ENCODE measurements at regions not wholly inside any gene's neighbourhood (a gene's known extent, or its start where the extent isn't known, plus 50 kb on each side); places are given as distances from the start of the nearest gene placed in this dataset.

DNA sequence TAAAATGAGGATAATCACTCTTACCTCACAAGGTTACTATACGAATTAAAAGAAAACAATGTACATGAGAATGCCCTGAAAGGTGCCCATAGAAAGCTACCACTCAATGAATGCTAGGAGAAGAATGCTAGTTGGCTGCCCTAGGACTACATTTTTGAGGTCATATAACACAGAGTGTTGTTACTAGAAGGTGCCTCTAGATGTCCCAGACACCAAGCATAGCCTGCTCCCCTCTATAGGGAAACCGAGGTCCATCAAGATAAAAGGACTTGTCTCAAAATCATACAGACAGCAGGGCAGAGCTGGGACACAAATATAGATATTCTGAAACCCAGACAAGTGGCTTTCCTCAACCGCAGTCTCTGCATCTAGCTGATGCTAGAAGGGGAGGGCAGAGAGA, 147.0 kb upstream of the ARHGEF9 start:
- no peak overlapping the region for H3K4me3 ChIP-seq (ENCODE audit: low read depth, low read length)
- no peaks in the 10 kb centered on the region for H3K27me3 ChIP-seq
- DNase-seq = no peak
- no peaks in the 10 kb centered on the region for H3K9me3 ChIP-seq
- H3K36me3 ChIP-seq = no peaks in the 10 kb centered on the region
- no peaks in the 10 kb centered on the region for H3K4me1 ChIP-seq
- no peak for TF ChIP-seq CTCF (IDR thresholded peaks at IDR 0.05; ENCODE audit: low read depth, low read length)

DNA sequence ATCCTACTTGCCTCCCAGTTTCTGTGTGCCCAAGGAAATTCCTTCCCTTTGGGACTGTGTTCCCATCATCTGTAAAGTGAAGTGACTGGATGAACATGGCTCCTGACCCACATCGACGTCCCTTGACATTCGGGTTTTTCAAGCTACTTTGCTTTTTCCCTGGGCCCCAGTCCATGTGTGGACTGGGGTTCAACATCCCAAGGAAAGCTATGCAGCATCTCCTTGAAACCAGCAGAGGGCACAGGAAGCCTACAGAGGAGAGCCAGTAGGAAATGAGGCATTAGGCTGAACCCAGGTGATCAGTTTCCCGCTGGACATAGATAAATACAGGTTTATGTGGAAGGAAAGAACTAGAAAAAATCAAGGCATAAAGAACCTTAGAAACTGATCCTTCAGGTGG, 145.1 kb upstream of the ARHGEF9 start:
- Histone ChIP-seq H3K36me3 (no peaks in the 10 kb centered on the region), H3K27me3 (no peaks in the 10 kb centered on the region), H3K4me1 (no peaks in the 10 kb centered on the region), H3K9me3 (no peaks in the 10 kb centered on the region), H3K4me3 (ENCODE audit: low read depth, low read length) (no peak overlapping the region)
- DNase-seq = no peak
- peak; percentile 14 for TF ChIP-seq CTCF (IDR thresholded peaks at IDR 0.05; ENCODE audit: low read depth, low read length)

- H3K4me3 ChIP-seq (ENCODE audit: low read depth, low read length) = no peak overlapping the region
- no peaks in the 10 kb centered on the region for H3K27me3 ChIP-seq
- H3K36me3 ChIP-seq = no peaks in the 10 kb centered on the region
- no peak for DNase-seq
- H3K9me3 ChIP-seq = no peaks in the 10 kb centered on the region
- TF ChIP-seq CTCF (IDR thresholded peaks at IDR 0.05; ENCODE audit: low read depth, low read length) = no peak
- no peaks in the 10 kb centered on the region for H3K4me1 ChIP-seq
These were observed 144.6 kb upstream of the ARHGEF9 start for GRCh38 chrX:63929608-63930007.

DNA sequence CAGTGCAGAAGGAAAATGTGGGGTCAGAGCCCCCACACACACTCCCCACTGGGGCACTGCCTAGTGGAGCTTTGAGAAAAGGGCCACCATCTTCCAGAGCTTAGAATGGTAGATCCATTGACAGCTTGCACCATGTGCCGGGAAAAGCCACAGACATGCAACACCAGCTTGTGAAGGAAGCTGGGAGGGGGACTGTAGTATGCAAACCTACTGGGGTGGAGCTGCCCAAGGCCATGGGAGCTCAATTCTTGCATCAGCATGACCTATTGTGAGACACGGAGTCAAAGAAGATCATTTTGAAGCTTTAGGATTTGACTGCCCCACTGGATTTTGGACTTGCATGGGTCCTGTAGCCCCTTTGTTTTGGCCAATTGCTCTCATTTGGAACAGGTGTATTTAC, 142.8 kb upstream of the ARHGEF9 start:
- DNase-seq = no peak
- no peak overlapping the region for H3K4me3 ChIP-seq (ENCODE audit: low read depth, low read length)
- H3K9me3 ChIP-seq = no peaks in the 10 kb centered on the region
- no peaks in the 10 kb centered on the region for H3K27me3 ChIP-seq
- no peaks in the 10 kb centered on the region for H3K36me3 ChIP-seq
- no peak for TF ChIP-seq CTCF (IDR thresholded peaks at IDR 0.05; ENCODE audit: low read depth, low read length)
- H3K4me1 ChIP-seq = no peaks in the 10 kb centered on the region

DNA sequence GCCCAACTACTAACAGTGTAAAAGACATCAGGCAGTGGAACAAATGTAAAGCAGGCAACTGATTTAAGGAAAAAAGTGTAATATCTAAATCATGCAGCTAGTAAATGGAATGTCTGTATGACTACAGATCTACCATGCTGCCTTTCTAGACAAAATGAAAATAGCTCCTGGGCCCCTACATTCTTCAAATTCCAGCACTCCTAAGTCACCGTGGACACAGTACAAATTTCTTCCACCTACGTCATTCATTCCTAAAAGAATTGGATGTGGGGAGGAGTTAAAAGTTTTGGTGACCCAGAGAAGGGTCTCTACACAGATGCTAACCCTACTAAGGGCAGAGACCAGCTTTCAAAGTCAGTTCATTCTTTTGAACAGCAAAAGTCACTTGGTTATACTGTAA, 137.2 kb upstream of the ARHGEF9 start:
- no peak for TF ChIP-seq CTCF (IDR thresholded peaks at IDR 0.05; ENCODE audit: low read depth, low read length)
- Histone ChIP-seq H3K9me3 (no peaks in the 10 kb centered on the region), H3K27me3 (no peaks in the 10 kb centered on the region), H3K36me3 (no peaks in the 10 kb centered on the region), H3K4me1 (no peaks in the 10 kb centered on the region), H3K4me3 (ENCODE audit: low read depth, low read length) (no peak overlapping the region)
- no peak for DNase-seq

GRCh38 chrX:63920875-63921274, 135.9 kb upstream of the ARHGEF9 start:
- no peak for DNase-seq
- no peaks in the 10 kb centered on the region for H3K27me3 ChIP-seq
- no peak for TF ChIP-seq CTCF (IDR thresholded peaks at IDR 0.05; ENCODE audit: low read depth, low read length)
- H3K36me3 ChIP-seq = no peaks in the 10 kb centered on the region
- H3K9me3 ChIP-seq = no peaks in the 10 kb centered on the region
- H3K4me1 ChIP-seq = no peaks in the 10 kb centered on the region
- H3K4me3 ChIP-seq (ENCODE audit: low read depth, low read length) = no peak overlapping the region
